ENCODE measurements at regions not wholly inside any gene's neighbourhood (a gene's known extent, or its start where the extent isn't known, plus 50 kb on each side); places are given as distances from the start of the nearest gene placed in this dataset.

DNA sequence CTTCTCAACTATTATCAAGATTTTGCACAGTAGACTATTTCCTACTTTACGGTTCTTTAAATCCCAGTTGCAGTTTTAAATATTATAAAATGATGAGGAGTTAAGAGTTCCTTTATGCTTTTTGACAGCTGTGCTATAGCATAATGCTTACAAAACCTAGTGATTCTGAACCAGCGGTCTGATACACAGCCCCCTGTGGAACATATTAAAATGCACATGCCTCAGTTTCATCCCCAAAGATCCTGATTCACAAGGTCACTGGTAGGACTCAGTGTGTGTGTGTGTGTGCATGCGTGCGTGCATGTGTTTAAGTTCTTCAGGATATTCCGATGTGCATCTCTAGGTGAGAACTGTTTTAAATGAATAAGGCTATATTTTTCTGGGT, 330.1 kb upstream of the TPM1 start:
- Histone ChIP-seq H3K9ac (ENCODE audit: low read length) (no peak overlapping the region), H2AFZ (ENCODE audit: low read depth, low read length) (no peak overlapping the region), H3K27ac (ENCODE audit: low read length) (no peak overlapping the region), H3K79me2 (ENCODE audit: low read length) (no peaks in the 10 kb centered on the region), H3K9me3 (ENCODE audit: insufficient read depth, low read length) (no peaks in the 10 kb centered on the region), H3K4me3 (ENCODE audit: low read length) (no peak overlapping the region), H3K4me1 (ENCODE audit: low read length) (no peaks in the 10 kb centered on the region), H3K4me2 (ENCODE audit: low read length) (no peak overlapping the region), H3K36me3 (replicated peaks; ENCODE audit: low read depth, low read length) (no peaks in the 10 kb centered on the region), H3K27me3 (ENCODE audit: low read depth, low read length) (no peaks in the 10 kb centered on the region), H4K20me1 (ENCODE audit: insufficient read depth, low read length) (no peaks in the 10 kb centered on the region)
- TF ChIP-seq EZH2phosphoT487 (IDR thresholded peaks at IDR 0.05; ENCODE audit: low read depth) = no peak
- TF ChIP-seq, protein P1, sequence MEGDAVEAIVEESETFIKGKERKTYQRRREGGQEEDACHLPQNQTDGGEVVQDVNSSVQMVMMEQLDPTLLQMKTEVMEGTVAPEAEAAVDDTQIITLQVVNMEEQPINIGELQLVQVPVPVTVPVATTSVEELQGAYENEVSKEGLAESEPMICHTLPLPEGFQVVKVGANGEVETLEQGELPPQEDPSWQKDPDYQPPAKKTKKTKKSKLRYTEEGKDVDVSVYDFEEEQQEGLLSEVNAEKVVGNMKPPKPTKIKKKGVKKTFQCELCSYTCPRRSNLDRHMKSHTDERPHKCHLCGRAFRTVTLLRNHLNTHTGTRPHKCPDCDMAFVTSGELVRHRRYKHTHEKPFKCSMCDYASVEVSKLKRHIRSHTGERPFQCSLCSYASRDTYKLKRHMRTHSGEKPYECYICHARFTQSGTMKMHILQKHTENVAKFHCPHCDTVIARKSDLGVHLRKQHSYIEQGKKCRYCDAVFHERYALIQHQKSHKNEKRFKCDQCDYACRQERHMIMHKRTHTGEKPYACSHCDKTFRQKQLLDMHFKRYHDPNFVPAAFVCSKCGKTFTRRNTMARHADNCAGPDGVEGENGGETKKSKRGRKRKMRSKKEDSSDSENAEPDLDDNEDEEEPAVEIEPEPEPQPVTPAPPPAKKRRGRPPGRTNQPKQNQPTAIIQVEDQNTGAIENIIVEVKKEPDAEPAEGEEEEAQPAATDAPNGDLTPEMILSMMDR (IDR thresholded peaks at IDR 0.05; ENCODE audit: low read depth, low read length) = no peak

DNA sequence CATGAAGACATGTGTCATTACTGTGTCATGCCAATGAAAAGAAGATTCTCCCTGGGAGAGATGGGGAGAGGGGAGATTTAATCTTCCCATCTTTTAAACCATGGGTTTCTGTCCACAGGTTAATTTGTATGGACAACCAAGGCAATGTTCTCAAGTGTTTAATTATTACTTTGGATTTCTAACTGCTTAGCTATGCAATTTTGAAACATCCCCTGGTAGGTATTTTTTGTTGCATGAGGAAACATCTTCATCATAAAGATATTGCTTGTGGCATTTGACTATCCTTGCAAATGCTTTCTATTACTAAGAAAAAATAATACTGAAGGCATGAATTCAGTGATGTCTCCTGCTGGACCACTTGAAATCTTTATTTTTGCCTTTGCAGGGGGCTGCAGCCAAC, 326.6 kb upstream of the TPM1 start:
- Histone ChIP-seq H3K36me3 (replicated peaks; ENCODE audit: low read depth, low read length) (no peaks in the 10 kb centered on the region), H4K20me1 (ENCODE audit: insufficient read depth, low read length) (no peaks in the 10 kb centered on the region), H3K9me3 (ENCODE audit: insufficient read depth, low read length) (no peaks in the 10 kb centered on the region), H3K79me2 (ENCODE audit: low read length) (no peaks in the 10 kb centered on the region), H3K4me3 (ENCODE audit: low read length) (no peak overlapping the region), H3K27me3 (ENCODE audit: low read depth, low read length) (no peaks in the 10 kb centered on the region), H3K4me1 (ENCODE audit: low read length) (no peaks in the 10 kb centered on the region), H3K4me2 (ENCODE audit: low read length) (no peak overlapping the region), H2AFZ (ENCODE audit: low read depth, low read length) (no peak overlapping the region), H3K9ac (ENCODE audit: low read length) (no peak overlapping the region), H3K27ac (ENCODE audit: low read length) (no peak overlapping the region)
- no peak for TF ChIP-seq EZH2phosphoT487 (IDR thresholded peaks at IDR 0.05; ENCODE audit: low read depth)
- TF ChIP-seq, protein P1 (IDR thresholded peaks at IDR 0.05; ENCODE audit: low read depth, low read length) = no peak

DNA sequence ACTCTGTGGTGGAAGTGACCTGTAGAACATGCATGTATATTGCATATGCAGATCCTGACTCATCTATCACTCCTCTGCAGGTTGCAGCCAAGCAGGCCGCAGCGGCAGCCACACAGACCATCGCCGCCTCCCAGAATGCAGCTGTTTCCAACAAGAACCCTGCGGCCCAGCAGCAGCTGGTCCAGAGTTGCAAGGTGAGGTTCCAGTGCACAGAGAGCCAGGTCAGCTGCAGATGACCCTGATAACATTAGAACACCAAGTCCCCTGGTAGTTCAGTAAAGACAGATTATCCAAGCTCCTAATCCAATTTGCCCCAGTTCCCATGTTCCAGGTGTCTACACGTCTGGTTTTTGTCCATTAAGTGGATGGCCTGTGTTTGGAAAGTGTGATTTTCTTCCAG, 325.1 kb upstream of the TPM1 start:
- Histone ChIP-seq H4K20me1 (ENCODE audit: insufficient read depth, low read length) (no peaks in the 10 kb centered on the region), H3K4me1 (ENCODE audit: low read length) (no peaks in the 10 kb centered on the region), H3K4me2 (ENCODE audit: low read length) (no peak overlapping the region), H3K27me3 (ENCODE audit: low read depth, low read length) (no peaks in the 10 kb centered on the region), H2AFZ (ENCODE audit: low read depth, low read length) (no peak overlapping the region), H3K4me3 (ENCODE audit: low read length) (no peak overlapping the region), H3K9ac (ENCODE audit: low read length) (no peak overlapping the region), H3K79me2 (ENCODE audit: low read length) (no peaks in the 10 kb centered on the region), H3K27ac (ENCODE audit: low read length) (no peak overlapping the region), H3K36me3 (replicated peaks; ENCODE audit: low read depth, low read length) (no peaks in the 10 kb centered on the region), H3K9me3 (ENCODE audit: insufficient read depth, low read length) (no peaks in the 10 kb centered on the region)
- TF ChIP-seq, protein P1 (IDR thresholded peaks at IDR 0.05; ENCODE audit: low read depth, low read length) = no peak
- TF ChIP-seq EZH2phosphoT487 (IDR thresholded peaks at IDR 0.05; ENCODE audit: low read depth) = no peak

DNA sequence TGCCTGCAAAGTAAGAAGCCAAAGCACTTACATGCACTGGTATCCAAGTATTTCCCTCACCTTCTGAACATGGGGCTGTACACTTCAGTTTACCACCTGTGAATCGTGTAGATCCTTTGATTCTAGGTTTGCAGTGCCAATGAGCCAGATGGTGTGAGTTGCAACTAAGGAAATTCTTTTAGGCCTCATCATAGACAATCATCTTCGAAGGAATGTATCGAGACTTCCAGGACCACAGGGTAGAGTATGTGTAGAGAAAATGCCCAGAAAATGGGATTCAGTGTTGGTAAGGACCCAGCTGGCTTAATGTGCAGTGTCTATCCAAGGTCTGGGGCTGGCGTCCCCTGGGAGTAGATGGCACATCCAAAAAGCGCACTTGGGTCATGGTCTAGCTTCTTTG, 323.2 kb upstream of the TPM1 start:
- H3K36me3 ChIP-seq (replicated peaks; ENCODE audit: low read depth, low read length) = no peaks in the 10 kb centered on the region
- no peaks in the 10 kb centered on the region for H3K27me3 ChIP-seq (ENCODE audit: low read depth, low read length)
- no peak for TF ChIP-seq EZH2phosphoT487 (IDR thresholded peaks at IDR 0.05; ENCODE audit: low read depth)
- TF ChIP-seq, protein P1 (IDR thresholded peaks at IDR 0.05; ENCODE audit: low read depth, low read length) = no peak
- no peak overlapping the region for H3K9ac ChIP-seq (ENCODE audit: low read length)
- no peak overlapping the region for H2AFZ ChIP-seq (ENCODE audit: low read depth, low read length)
- no peaks in the 10 kb centered on the region for H3K79me2 ChIP-seq (ENCODE audit: low read length)
- no peak overlapping the region for H3K4me3 ChIP-seq (ENCODE audit: low read length)
- no peaks in the 10 kb centered on the region for H3K4me1 ChIP-seq (ENCODE audit: low read length)
- H3K9me3 ChIP-seq (ENCODE audit: insufficient read depth, low read length) = no peaks in the 10 kb centered on the region
- H3K27ac ChIP-seq (ENCODE audit: low read length) = no peak overlapping the region
- H3K4me2 ChIP-seq (ENCODE audit: low read length) = no peak overlapping the region
- H4K20me1 ChIP-seq (ENCODE audit: insufficient read depth, low read length) = no peaks in the 10 kb centered on the region

All from OCI-LY3 (cell line).